GM12878 (cell line): ENCODE measurements at regions not wholly inside any gene's neighbourhood (a gene's known extent, or its start where the extent isn't known, plus 50 kb on each side); places are given as distances from the start of the nearest gene placed in this dataset.

Experiments used
- ATAC-seq: fragments of 200-7000 bp; cut with Tn5 transposase; 3 replicates; pipeline ENCODE4 v1.9.1; 2020; ENCODE audit warnings: mild to moderate bottlenecking, moderate library complexity
- BruUV-seq: library from RNA; stranded (reverse); fragments of 400-500 nt; replicated peaks from 2 replicates; lab custom pipeline; 2021; lab: Mats Ljungman, UMichigan
- CTCF ChIA-PET: fragments of 300-600 bp; sonication (Branson Sonifier 250); formaldehyde crosslinking; extraction: SDS; loops from one replicate; lab custom pipeline; 2021; ENCODE audit warnings: inconsistent platforms; lab: Yijun Ruan, JAX
- POLR2A ChIA-PET: fragments of 350-600 bp; formaldehyde crosslinking; extraction: SDS; loops from one replicate; lab custom pipeline; 2021; ENCODE audit warnings: inconsistent platforms; lab: Charles Lee
- RAD21 ChIA-PET: fragments of 300-600 bp; sonication (Branson Sonifier 250); formaldehyde crosslinking; loops from one replicate; lab custom pipeline; 2023; ENCODE audit warnings: antibody characterized with exemption; ENCODE audit not compliant: unreplicated experiment; lab: Charles Lee
- SMC1A ChIA-PET: fragments of 300-600 bp; sonication (Branson Sonifier 250); formaldehyde crosslinking; loops from one replicate; lab custom pipeline; 2023; ENCODE audit not compliant: unreplicated experiment, uncharacterized antibody; lab: Charles Lee
- DNase-seq: peaks from one replicate; pipeline ENCODE4 v3.0.0-alpha.2; 2011; ENCODE audit warnings: low read depth, low spot score
- FAIRE-seq: peaks from 3 replicates; lab custom pipeline; 2011; peaks lifted over from hg19 to GRCh38; lab: Jason Lieb, UNC
- H2AFZ ChIP-seq: 2 replicates; pipeline ENCODE4 v1.6.0; 2011; ENCODE audit warnings: low read depth, low read length, control low read depth; ENCODE audit not compliant: control insufficient read depth
- H3K27ac ChIP-seq: 2 replicates; pipeline ENCODE4 v1.5.1; 2011; ENCODE audit warnings: control low read depth; ENCODE audit not compliant: control insufficient read depth, insufficient read depth
- H3K27me3 ChIP-seq, 2 experiments: replicated peaks in 1 of 2; 2 replicates each; pipeline versions ENCODE4 v1.6.0 to v1.6.1; 2011; ENCODE audit warnings: low read length in 1 of 2; ENCODE audit not compliant: control insufficient read depth in 2 of 2, insufficient read depth in 2 of 2
- H3K36me3 ChIP-seq, 2 experiments: 2 replicates each; pipeline ENCODE4 v1.5.1; 2011; ENCODE audit warnings: low read length in 1 of 2; ENCODE audit not compliant: control insufficient read depth in 2 of 2, insufficient read depth in 2 of 2
- H3K4me1 ChIP-seq: 2 replicates; pipeline ENCODE4 v1.6.1; 2011; ENCODE audit warnings: mild to moderate bottlenecking, low read length, moderate library complexity, mixed read lengths; ENCODE audit not compliant: control insufficient read depth, insufficient read depth
- H3K4me2 ChIP-seq: 2 replicates; pipeline ENCODE4 v1.6.0; 2011; ENCODE audit warnings: control low read depth; ENCODE audit not compliant: control insufficient read depth, insufficient read depth
- H3K4me3 ChIP-seq: fragments of 200-600 bp; sonication (generic); 2 replicates; pipeline ENCODE4 v1.5.1; 2016
- H3K79me2 ChIP-seq: 2 replicates; pipeline ENCODE4 v1.6.0; 2011; ENCODE audit warnings: low read length; ENCODE audit not compliant: control insufficient read depth, insufficient read depth
- H3K9ac ChIP-seq: 2 replicates; pipeline ENCODE4 v1.8.0; 2011; ENCODE audit warnings: low read length, control low read depth, mixed read lengths; ENCODE audit not compliant: control insufficient read depth, insufficient read depth
- H3K9me3 ChIP-seq: replicated peaks from 3 replicates; pipeline ENCODE4 v1.5.1; 2011; ENCODE audit warnings: mild to moderate bottlenecking, low read length; ENCODE audit not compliant: control insufficient read depth, insufficient read depth
- H4K20me1 ChIP-seq: 2 replicates; pipeline ENCODE4 v1.6.0; 2011; ENCODE audit not compliant: control insufficient read depth, insufficient read depth
- HDAC6 ChIP-seq: fragments of 200-600 bp; sonication (generic); IDR thresholded peaks from one replicate; pipeline ENCODE4 v1.8.0; 2017; ENCODE audit warnings: antibody characterized with exemption; ENCODE audit not compliant: unreplicated experiment
- MTA2 ChIP-seq: fragments of 450-650 bp; IDR thresholded peaks from 2 replicates; pipeline ENCODE4 v1.6.1; 2016; ENCODE audit warnings: low read depth, mild to moderate bottlenecking, moderate library complexity
- NFXL1 ChIP-seq: fragments of 450-650 bp; IDR thresholded peaks from 2 replicates; pipeline ENCODE4 v1.6.1; 2017; ENCODE audit warnings: antibody characterized with exemption, mild to moderate bottlenecking, borderline replicate concordance
- NRF1 ChIP-seq: conservative IDR thresholded peaks from 2 replicates; pipeline ENCODE4 v1.6.1; 2011; ENCODE audit warnings: mild to moderate bottlenecking, low read depth, low read length, improper control_type of control experiment
- RCOR1 ChIP-seq: conservative IDR thresholded peaks from 2 replicates; pipeline ENCODE4 v1.6.1; 2012; ENCODE audit warnings: low read depth, low read length, improper control_type of control experiment
- RFX5 ChIP-seq: IDR thresholded peaks from 2 replicates; pipeline ENCODE4 v1.6.1; 2011; ENCODE audit warnings: low read depth, low read length, improper control_type of control experiment
- SIN3A ChIP-seq: IDR thresholded peaks from 2 replicates; pipeline ENCODE4 v1.6.1; 2012; ENCODE audit warnings: low read depth, low read length, improper control_type of control experiment
- SUZ12 ChIP-seq: fragments of 200-600 bp; sonication (generic); IDR thresholded peaks from one replicate; pipeline ENCODE4 v1.6.1; 2018; ENCODE audit warnings: antibody characterized with exemption, mild to moderate bottlenecking; ENCODE audit not compliant: unreplicated experiment
- TCF3 ChIP-seq: IDR thresholded peaks from 2 replicates; pipeline ENCODE4 v1.6.1; 2012; ENCODE audit warnings: low read depth, mild to moderate bottlenecking, low read length, borderline replicate concordance; ENCODE audit not compliant: insufficient read depth
- ZNF24 ChIP-seq: fragments of 450-650 bp; IDR thresholded peaks from 2 replicates; pipeline ENCODE4 v1.6.1; 2017; ENCODE audit warnings: antibody characterized with exemption, mild to moderate bottlenecking
- WGBS: methylation state at CpG from one replicate; pipeline ENCODE4 v1.1.6; 2016; ENCODE audit warnings: low lambda C conversion rate; ENCODE audit not compliant: insufficient replicate concordance, insufficient coverage; ENCODE audit errors: missing lambda C conversion rate; 5-methylcytosine and 5-hydroxymethylcytosine counted together
- in situ Hi-C: fragments of 300-500 bp; cut with MboI; formaldehyde crosslinking; loops from 9 replicates; pipeline ENCODE4 v1.14.3; 2018; ENCODE audit warnings: mixed read lengths
- intact Hi-C: fragments of 100-400 bp; cut with micrococcal nuclease; formaldehyde crosslinking; loops from one replicate; pipeline ENCODE4 v1.14.2; 2022; ENCODE audit not compliant: unreplicated experiment
- TF ChIP-seq, protein P1 (sequence below): IDR thresholded peaks from 2 replicates; pipeline ENCODE4 v1.6.1; 2012; ENCODE audit warnings: improper control_type of control experiment, low read depth, low read length; ENCODE audit not compliant: insufficient replicate concordance
- TF ChIP-seq, protein P2 (sequence below): fragments of 450-650 bp; IDR thresholded peaks from 2 replicates; pipeline ENCODE4 v1.6.1; 2017; ENCODE audit warnings: low read depth, mild to moderate bottlenecking, moderate library complexity

DNA sequence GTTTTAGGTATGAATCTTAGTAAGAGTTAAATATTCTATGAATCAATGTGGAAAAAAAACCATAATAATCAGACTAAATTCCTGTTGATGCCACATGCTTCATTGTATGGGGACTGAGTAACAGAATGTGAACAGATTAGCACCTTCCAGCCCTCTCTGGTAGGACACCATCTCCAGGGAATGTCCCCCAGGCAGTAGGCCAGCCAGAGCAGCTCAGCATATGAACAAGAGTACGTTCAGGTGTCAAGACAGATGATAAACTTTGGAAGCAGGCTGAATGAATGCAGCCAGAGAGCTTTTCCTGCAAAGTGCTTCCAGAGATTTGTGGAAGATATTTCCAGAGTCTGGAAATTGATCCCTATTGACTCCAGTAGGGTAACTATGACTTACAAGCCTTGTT, 204.4 kb downstream of the RPS29 start:
- in situ Hi-C loops, result no loop called here
- WGBS, result 0% methylated on average over 1 of the region's 1 CpG
- DNase-seq, result no peak
- H3K4me3 ChIP-seq, result no peak overlapping the region
- FAIRE-seq, result no peak
- TF ChIP-seq HDAC6, result no peak
- no peak for TF ChIP-seq TCF3
- TF ChIP-seq, protein P1, sequence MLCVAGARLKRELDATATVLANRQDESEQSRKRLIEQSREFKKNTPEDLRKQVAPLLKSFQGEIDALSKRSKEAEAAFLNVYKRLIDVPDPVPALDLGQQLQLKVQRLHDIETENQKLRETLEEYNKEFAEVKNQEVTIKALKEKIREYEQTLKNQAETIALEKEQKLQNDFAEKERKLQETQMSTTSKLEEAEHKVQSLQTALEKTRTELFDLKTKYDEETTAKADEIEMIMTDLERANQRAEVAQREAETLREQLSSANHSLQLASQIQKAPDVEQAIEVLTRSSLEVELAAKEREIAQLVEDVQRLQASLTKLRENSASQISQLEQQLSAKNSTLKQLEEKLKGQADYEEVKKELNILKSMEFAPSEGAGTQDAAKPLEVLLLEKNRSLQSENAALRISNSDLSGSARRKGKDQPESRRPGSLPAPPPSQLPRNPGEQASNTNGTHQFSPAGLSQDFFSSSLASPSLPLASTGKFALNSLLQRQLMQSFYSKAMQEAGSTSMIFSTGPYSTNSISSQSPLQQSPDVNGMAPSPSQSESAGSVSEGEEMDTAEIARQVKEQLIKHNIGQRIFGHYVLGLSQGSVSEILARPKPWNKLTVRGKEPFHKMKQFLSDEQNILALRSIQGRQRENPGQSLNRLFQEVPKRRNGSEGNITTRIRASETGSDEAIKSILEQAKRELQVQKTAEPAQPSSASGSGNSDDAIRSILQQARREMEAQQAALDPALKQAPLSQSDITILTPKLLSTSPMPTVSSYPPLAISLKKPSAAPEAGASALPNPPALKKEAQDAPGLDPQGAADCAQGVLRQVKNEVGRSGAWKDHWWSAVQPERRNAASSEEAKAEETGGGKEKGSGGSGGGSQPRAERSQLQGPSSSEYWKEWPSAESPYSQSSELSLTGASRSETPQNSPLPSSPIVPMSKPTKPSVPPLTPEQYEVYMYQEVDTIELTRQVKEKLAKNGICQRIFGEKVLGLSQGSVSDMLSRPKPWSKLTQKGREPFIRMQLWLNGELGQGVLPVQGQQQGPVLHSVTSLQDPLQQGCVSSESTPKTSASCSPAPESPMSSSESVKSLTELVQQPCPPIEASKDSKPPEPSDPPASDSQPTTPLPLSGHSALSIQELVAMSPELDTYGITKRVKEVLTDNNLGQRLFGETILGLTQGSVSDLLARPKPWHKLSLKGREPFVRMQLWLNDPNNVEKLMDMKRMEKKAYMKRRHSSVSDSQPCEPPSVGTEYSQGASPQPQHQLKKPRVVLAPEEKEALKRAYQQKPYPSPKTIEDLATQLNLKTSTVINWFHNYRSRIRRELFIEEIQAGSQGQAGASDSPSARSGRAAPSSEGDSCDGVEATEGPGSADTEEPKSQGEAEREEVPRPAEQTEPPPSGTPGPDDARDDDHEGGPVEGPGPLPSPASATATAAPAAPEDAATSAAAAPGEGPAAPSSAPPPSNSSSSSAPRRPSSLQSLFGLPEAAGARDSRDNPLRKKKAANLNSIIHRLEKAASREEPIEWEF, result no peak
- TF ChIP-seq, protein P2, sequence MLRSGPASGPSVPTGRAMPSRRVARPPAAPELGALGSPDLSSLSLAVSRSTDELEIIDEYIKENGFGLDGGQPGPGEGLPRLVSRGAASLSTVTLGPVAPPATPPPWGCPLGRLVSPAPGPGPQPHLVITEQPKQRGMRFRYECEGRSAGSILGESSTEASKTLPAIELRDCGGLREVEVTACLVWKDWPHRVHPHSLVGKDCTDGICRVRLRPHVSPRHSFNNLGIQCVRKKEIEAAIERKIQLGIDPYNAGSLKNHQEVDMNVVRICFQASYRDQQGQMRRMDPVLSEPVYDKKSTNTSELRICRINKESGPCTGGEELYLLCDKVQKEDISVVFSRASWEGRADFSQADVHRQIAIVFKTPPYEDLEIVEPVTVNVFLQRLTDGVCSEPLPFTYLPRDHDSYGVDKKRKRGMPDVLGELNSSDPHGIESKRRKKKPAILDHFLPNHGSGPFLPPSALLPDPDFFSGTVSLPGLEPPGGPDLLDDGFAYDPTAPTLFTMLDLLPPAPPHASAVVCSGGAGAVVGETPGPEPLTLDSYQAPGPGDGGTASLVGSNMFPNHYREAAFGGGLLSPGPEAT, result no peak
- no peak for TF ChIP-seq SUZ12
- TF ChIP-seq RCOR1, result no peak
- no peak for TF ChIP-seq NRF1
- TF ChIP-seq RFX5, result no peak
- TF ChIP-seq NFXL1, result no peak
- TF ChIP-seq MTA2, result no peak
- no peak for TF ChIP-seq SIN3A
- TF ChIP-seq ZNF24, result no peak
- TF ChIP-seq, all 136 proteins: peak for 0
- Histone ChIP-seq H3K9ac (no peak overlapping the region), H3K36me3 (no peaks in the 10 kb centered on the region), H3K4me1 (no peaks in the 10 kb centered on the region), H3K79me2 (no peaks in the 10 kb centered on the region), H3K9me3 (no peaks in the 10 kb centered on the region), H3K27me3 (no peaks in the 10 kb centered on the region), H3K4me2 (no peak overlapping the region), H3K27ac (no peak overlapping the region), H4K20me1 (no peaks in the 10 kb centered on the region), H2AFZ (no peak overlapping the region)
- ChIA-PET CTCF (no interaction called here), SMC1A (no interaction called here), POLR2A (no interaction called here), RAD21 (no interaction called here)
- intact Hi-C loops, result no loop called here
- ATAC-seq, result no peak
- no TSS peak for BruUV-seq
